Naive B cell (primary cell): ENCODE measurements at regions not wholly inside any gene's neighbourhood (a gene's known extent, or its start where the extent isn't known, plus 50 kb on each side); places are given as distances from the start of the nearest gene placed in this dataset.
"Not testable (repeated sequence)": the region's sequence is repeated elsewhere in the genome, so short reads cannot be mapped to it uniquely, and the experiment has no call there.

ENCODE experiments used
- ATAC-seq, 2 donors: fragments of 150-1000 bp; cut with Tn5 transposase; 2 replicates each; pipeline ENCODE4 v1.10.0; 2021; ENCODE audit warnings: low read depth in 2 of 2, mild to moderate bottlenecking in 2 of 2, moderate library complexity in 2 of 2
- DNase-seq: peaks from one replicate; pipeline ENCODE4 v3.0.0; 2022
- H3K27ac Mint-ChIP-seq, 6 donors: one replicate each; pipeline ENCODE4 v1.8.0; 2020 to 2022; ENCODE audit warnings: mild to moderate bottlenecking in 6 of 6, mixed read lengths in 6 of 6, moderate library complexity in 5 of 6, inconsistent platforms in 2 of 6
- H3K27me3 Mint-ChIP-seq, 3 donors: one replicate each; pipeline ENCODE4 v1.8.0; 2021 to 2022; ENCODE audit warnings: mixed read lengths in 3 of 3, mild to moderate bottlenecking in 1 of 3
- H3K36me3 Mint-ChIP-seq, 2 donors: one replicate each; pipeline ENCODE4 v1.8.0; 2020 to 2022; ENCODE audit warnings: mixed read lengths in 2 of 2, inconsistent platforms in 1 of 2, mild to moderate bottlenecking in 1 of 2
- H3K4me1 Mint-ChIP-seq, 3 donors: one replicate each; pipeline ENCODE4 v1.8.0; 2020 to 2022; ENCODE audit warnings: mixed read lengths in 3 of 3, inconsistent platforms in 1 of 3, mild to moderate bottlenecking in 1 of 3, moderate library complexity in 1 of 3
- H3K4me3 Mint-ChIP-seq, 8 donors: one replicate each; pipeline ENCODE4 v1.8.0; 2020 to 2022; ENCODE audit warnings: mild to moderate bottlenecking in 8 of 8, mixed read lengths in 8 of 8, moderate library complexity in 8 of 8, inconsistent platforms in 2 of 8
- H3K9me3 Mint-ChIP-seq, 7 donors: one replicate each; pipeline ENCODE4 v1.8.0; 2020 to 2022; ENCODE audit warnings: mixed read lengths in 7 of 7, mild to moderate bottlenecking in 5 of 7, inconsistent platforms in 2 of 7, moderate library complexity in 1 of 7

GRCh38 chr4:110424144-110424543, 51.8 kb upstream of the ENPEP start:
- DNase-seq = no peak
- ATAC-seq = no peak
- no peaks in the 10 kb centered on the region for H3K4me1 Mint-ChIP-seq
- H3K9me3 Mint-ChIP-seq = peaks cover 3 to 21% (median 10%) of the 10 kb centered on the region in 7 donors
- no peaks in the 10 kb centered on the region for H3K27me3 Mint-ChIP-seq
- H3K36me3 Mint-ChIP-seq = no peaks in the 10 kb centered on the region
- no peak overlapping the region for H3K4me3 Mint-ChIP-seq
- no peak overlapping the region for H3K27ac Mint-ChIP-seq

- Mint-ChIP-seq H3K36me3 (peaks cover 5 to 9% of the 10 kb centered on the region in 2 donors), H3K27me3 (peaks cover 10 to 15% (median 11%) of the 10 kb centered on the region in 3 donors), H3K4me3 (no peak overlapping the region), H3K4me1 (no peaks in the 10 kb centered on the region), H3K9me3 (peaks cover 3 to 27% (median 10%) of the 10 kb centered on the region in 7 donors), H3K27ac (peak overlapping the region in 1 of 6 donors; percentile 63)
- ATAC-seq (no peak), DNase-seq (no peak)
These were observed 57.3 kb upstream of the ENPEP start for GRCh38 chr4:110418641-110419040.

- Mint-ChIP-seq H3K9me3 (peaks cover 3 to 22% (median 9%) of the 10 kb centered on the region in 7 donors), H3K4me1 (no peaks in the 10 kb centered on the region), H3K27me3 (peaks cover 10 to 22% (median 16%) of the 10 kb centered on the region in 3 donors), H3K4me3 (no peak overlapping the region), H3K27ac (no peak overlapping the region), H3K36me3 (peaks cover 5 to 9% of the 10 kb centered on the region in 2 donors)
- no peak for ATAC-seq
- no peak for DNase-seq
These were observed 58.8 kb upstream of the ENPEP start for GRCh38 chr4:110417136-110417535.

- peak overlapping the region in 1 of 8 donors; percentile 21 for H3K4me3 Mint-ChIP-seq
- no peak for ATAC-seq
- peaks cover 5 to 9% of the 10 kb centered on the region in 2 donors for H3K36me3 Mint-ChIP-seq
- no peak overlapping the region for H3K27ac Mint-ChIP-seq
- H3K9me3 Mint-ChIP-seq = peaks cover 0 to 18% (median 7%) of the 10 kb centered on the region in 7 donors
- no peaks in the 10 kb centered on the region for H3K4me1 Mint-ChIP-seq
- peaks cover 10 to 29% (median 16%) of the 10 kb centered on the region in 3 donors for H3K27me3 Mint-ChIP-seq
- no peak for DNase-seq
These were observed 60.5 kb upstream of the ENPEP start for GRCh38 chr4:110415478-110415877.

- Mint-ChIP-seq H3K9me3 (peaks cover 0 to 18% (median 6%) of the 10 kb centered on the region in 7 donors), H3K27ac (no peak overlapping the region), H3K27me3 (peaks cover 10 to 29% (median 16%) of the 10 kb centered on the region in 3 donors), H3K4me3 (peak overlapping the region in 1 of 8 donors; percentile 21), H3K36me3 (peaks cover 5 to 9% of the 10 kb centered on the region in 2 donors), H3K4me1 (no peaks in the 10 kb centered on the region)
- DNase-seq (no peak), ATAC-seq (no peak)
These were observed 60.9 kb upstream of the ENPEP start for GRCh38 chr4:110415041-110415440.

- H3K4me1 Mint-ChIP-seq = no peaks in the 10 kb centered on the region
- no peak for DNase-seq
- peaks cover 0 to 18% (median 6%) of the 10 kb centered on the region in 7 donors for H3K9me3 Mint-ChIP-seq
- peaks cover 10 to 29% (median 16%) of the 10 kb centered on the region in 3 donors for H3K27me3 Mint-ChIP-seq
- ATAC-seq = no peak
- peaks cover 5 to 9% of the 10 kb centered on the region in 2 donors for H3K36me3 Mint-ChIP-seq
- H3K27ac Mint-ChIP-seq = no peak overlapping the region
- H3K4me3 Mint-ChIP-seq = no peak overlapping the region
These were observed 61.4 kb upstream of the ENPEP start for GRCh38 chr4:110414561-110414920.

GRCh38 chr4:110413807-110414560, 62.0 kb upstream of the ENPEP start:
- DNase-seq, H3K27ac Mint-ChIP-seq, H3K36me3 Mint-ChIP-seq, H3K4me1 Mint-ChIP-seq, ATAC-seq, H3K4me3 Mint-ChIP-seq: not testable (repeated sequence)
- Mint-ChIP-seq H3K9me3 (peaks cover 0 to 18% (median 6%) of the 10 kb centered on the region in 7 donors), H3K27me3 (peaks cover 10 to 29% (median 16%) of the 10 kb centered on the region in 3 donors)

GRCh38 chr4:110412354-110413065, 63.4 kb upstream of the ENPEP start:
- no peaks in the 10 kb centered on the region for H3K36me3 Mint-ChIP-seq
- DNase-seq (no peak), ATAC-seq (no peak)
- no peak overlapping the region for H3K4me3 Mint-ChIP-seq
- H3K9me3 Mint-ChIP-seq = peaks cover 0 to 15% (median 0%) of the 10 kb centered on the region in 7 donors
- H3K4me1 Mint-ChIP-seq = no peaks in the 10 kb centered on the region
- H3K27ac Mint-ChIP-seq = no peak overlapping the region
- H3K27me3 Mint-ChIP-seq = peaks cover 7 to 24% (median 9%) of the 10 kb centered on the region in 3 donors

- ATAC-seq (no peak), DNase-seq (no peak)
- H3K36me3 Mint-ChIP-seq = no peaks in the 10 kb centered on the region
- no peak overlapping the region for H3K27ac Mint-ChIP-seq
- H3K27me3 Mint-ChIP-seq = peaks cover 0 to 24% (median 9%) of the 10 kb centered on the region in 3 donors
- H3K9me3 Mint-ChIP-seq = peaks cover 0 to 7% (median 0%) of the 10 kb centered on the region in 7 donors
- H3K4me1 Mint-ChIP-seq = no peaks in the 10 kb centered on the region
- peak overlapping the region in 4 of 8 donors; percentile 30 to 73 (median 55) for H3K4me3 Mint-ChIP-seq
These were observed 64.4 kb upstream of the ENPEP start for GRCh38 chr4:110411574-110412011.

GRCh38 chr4:110410853-110411573, 64.9 kb upstream of the ENPEP start:
- DNase-seq, H3K9me3 Mint-ChIP-seq, H3K36me3 Mint-ChIP-seq, ATAC-seq, H3K27ac Mint-ChIP-seq, H3K4me1 Mint-ChIP-seq: not testable (repeated sequence)
- H3K27me3 Mint-ChIP-seq = peaks cover 0 to 24% (median 9%) of the 10 kb centered on the region in 3 donors
- peak overlapping the region in 5 of 8 donors; percentile 1 to 73 (median 43) for H3K4me3 Mint-ChIP-seq

GRCh38 chr4:110400086-110400485, 75.9 kb upstream of the ENPEP start:
- ATAC-seq = no peak
- no peak for DNase-seq
- H3K27me3 Mint-ChIP-seq = peaks cover 0 to 4% (median 4%) of the 10 kb centered on the region in 3 donors
- peaks cover 0 to 7% (median 1%) of the 10 kb centered on the region in 7 donors for H3K9me3 Mint-ChIP-seq
- H3K4me1 Mint-ChIP-seq = no peaks in the 10 kb centered on the region
- H3K36me3 Mint-ChIP-seq = no peaks in the 10 kb centered on the region
- no peak overlapping the region for H3K27ac Mint-ChIP-seq
- H3K4me3 Mint-ChIP-seq = no peak overlapping the region

- DNase-seq, ATAC-seq, H3K27me3 Mint-ChIP-seq, H3K36me3 Mint-ChIP-seq, H3K27ac Mint-ChIP-seq, H3K9me3 Mint-ChIP-seq, H3K4me3 Mint-ChIP-seq, H3K4me1 Mint-ChIP-seq: not testable (repeated sequence)
These were observed 76.9 kb upstream of the ENPEP start for GRCh38 chr4:110399046-110399445.

- Mint-ChIP-seq H3K27me3 (peaks cover 6 to 18% (median 13%) of the 10 kb centered on the region in 3 donors), H3K4me1 (no peaks in the 10 kb centered on the region), H3K36me3 (no peaks in the 10 kb centered on the region), H3K9me3 (peaks cover 0 to 6% (median 0%) of the 10 kb centered on the region in 7 donors), H3K27ac (no peak overlapping the region), H3K4me3 (no peak overlapping the region)
- no peak for DNase-seq
- ATAC-seq = no peak
These were observed 79.0 kb upstream of the ENPEP start for GRCh38 chr4:110396963-110397362.
